IPS-NIHi7 (cell line): ENCODE measurements at regions not wholly inside any gene's neighbourhood (a gene's known extent, or its start where the extent isn't known, plus 50 kb on each side); places are given as distances from the start of the nearest gene placed in this dataset.

ENCODE experiments used
- DNase-seq: peaks from one replicate; pipeline ENCODE4 v3.0.0; 2012; ENCODE audit warnings: mixed read lengths; ENCODE audit errors: extremely low spot score

DNA sequence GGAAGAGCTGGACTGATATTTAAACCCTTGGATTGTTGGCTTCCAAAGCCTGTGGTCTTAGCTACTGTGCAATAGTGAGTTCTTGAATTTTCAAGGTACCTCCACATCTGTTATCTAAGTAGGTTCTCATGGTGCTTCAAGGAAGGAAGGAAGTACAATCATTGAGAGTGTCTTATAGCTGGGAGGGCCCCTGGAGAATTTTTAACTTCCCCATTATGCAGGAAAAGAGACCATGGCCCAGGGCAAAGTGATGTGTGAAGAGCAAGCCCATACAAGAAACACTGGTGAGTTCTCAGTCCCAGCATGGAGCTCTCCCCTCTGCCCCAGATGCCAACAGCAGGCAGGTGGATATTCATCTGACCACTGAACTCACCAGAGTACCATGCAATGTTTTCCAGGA is 169.0 kb upstream of the IRX6 start:
- DNase-seq: no peak

DNA sequence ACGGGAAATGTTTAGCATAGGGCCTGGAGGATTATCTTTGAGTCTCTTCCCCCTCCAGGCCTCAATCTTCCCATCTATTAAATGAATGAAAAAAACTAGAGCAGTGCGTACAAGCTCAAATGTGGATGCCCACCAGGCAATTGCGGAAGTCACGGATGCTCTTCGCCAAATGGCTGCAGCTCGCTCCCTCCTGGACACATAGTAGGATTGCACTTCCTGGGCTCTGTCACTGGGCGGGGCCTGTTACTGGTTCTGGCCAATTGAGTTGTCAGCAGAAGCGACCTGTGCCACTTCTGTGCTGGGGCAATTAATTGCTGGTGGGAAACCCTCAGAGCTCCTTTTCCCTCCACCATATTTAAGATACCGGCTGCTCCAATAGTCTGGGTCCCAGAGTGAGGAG is 168.2 kb upstream of the IRX6 start:
- peak; percentile 67 for DNase-seq

DNA sequence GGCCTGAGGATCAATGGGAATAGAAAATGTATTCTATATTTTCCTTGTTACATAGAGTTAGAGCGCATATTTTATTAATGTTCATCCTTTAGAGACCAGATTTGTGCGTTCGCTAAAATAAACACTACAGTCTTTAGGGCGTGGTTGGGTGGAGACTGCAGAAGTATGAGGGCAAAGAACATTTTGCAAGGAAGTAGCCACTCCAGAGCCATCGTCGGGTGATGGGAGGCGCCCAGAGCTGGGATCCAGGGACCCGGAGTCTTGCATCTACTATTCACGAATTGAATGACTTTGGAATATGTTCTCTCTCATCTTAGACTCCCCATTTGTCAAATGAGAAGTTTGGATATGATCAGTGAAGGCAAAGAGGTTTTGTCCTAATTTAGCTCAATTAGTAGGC is 154.2 kb upstream of the IRX6 start:
- DNase-seq: no peak

- DNase-seq: peak; percentile 38
Observed at GRCh38 chr16:55171241-55171640, 152.8 kb upstream of the IRX6 start.

DNA sequence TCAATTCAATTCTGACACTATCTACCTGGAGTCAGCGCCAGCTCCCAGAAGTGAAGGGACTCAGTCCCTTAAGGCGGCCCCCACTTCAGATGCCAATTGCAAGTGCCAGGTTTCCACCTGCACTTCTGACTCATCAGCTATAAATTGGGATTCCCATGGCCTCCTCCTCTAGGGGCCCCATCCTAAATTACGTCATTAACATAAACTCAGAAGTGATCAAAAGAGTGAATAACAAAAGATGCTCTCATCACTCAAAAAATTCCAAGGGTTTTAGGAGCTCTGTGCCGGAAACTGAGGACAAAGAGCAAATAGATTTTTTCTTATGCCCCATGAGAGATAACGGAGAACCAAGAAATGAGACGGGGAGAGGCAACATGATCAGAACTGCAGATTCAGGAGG is 148.6 kb upstream of the IRX6 start:
- DNase-seq: no peak

- no peak for DNase-seq
Observed at GRCh38 chr16:55176901-55177300, 147.1 kb upstream of the IRX6 start.

DNA sequence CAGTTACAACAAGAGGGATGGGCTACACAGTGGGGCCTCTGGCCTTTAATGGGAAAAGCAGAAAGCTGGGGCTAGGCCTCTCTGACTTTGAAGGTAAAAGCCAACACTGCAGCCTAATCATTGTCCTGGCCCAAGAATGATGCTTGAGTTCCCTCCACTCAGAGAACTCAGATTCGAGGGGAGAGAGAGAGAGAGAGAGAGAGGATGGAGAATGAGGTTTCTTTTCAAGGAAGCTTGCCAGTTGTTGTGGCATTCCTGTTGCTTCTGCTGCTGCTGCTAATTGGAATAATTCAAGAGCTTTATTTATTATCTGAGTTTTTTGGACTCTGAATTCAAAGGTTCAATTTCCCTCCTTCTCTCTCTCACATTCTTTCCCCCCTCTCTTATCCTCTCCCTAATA is 144.6 kb upstream of the IRX6 start:
- DNase-seq: no peak

DNA sequence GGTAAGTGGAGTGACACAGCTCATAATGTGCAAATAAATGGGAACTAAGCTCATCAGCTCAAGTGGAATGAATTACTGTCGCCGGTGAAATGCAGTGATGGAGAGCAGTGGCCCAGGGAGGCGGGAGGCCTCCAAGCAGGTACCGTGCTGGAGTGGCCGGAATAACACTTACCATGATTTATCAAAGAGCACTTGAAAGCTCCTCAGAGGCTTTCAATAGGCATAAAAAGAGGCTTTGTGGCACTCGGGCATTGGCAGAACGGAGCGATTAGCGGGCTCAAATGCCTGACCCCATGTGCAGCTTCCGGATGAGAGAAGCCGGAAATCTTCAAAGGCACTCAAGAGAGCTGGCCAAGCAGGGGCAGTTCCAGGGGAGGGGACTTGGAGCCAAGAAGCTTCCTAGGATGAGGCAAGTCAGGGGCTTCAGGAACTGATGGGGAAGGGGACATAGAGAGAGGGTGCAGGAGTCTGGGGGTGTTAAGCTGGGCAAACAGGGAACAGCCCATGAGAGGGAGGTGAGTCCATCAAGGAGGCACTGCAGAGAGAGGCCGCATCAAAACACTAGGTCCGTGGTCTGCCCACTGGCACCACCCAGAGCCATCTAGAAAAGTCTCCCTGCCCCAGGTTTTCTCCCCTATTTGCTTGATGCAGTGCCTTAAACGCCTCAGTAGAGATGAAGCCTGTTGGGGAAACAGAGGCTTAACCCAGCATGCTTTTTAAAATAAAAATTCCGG is 144.0 kb upstream of the IRX6 start:
- no peak for DNase-seq

GRCh38 chr16:55184052-55184451 is 140.0 kb upstream of the IRX6 start:
- DNase-seq: peak; percentile 31

DNA sequence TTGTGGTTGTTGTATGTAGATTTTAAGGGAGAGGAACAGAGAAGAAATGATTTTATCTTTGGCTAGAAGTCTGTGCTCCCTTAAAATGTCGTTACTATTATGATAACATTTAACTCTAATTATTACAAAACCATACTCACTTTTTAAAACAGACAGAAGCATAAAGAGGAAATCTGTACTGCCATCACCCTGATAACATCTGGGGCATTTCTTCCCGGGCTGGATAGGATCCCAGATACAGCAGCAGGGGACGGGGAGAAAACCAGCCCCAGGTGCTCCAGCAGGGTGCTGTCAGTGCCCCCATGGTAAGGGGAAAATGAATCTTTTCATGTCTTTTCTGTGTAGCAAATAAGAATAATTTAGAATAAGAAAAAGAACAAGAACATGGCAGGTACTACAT is 139.4 kb upstream of the IRX6 start:
- no peak for DNase-seq

GRCh38 chr16:55189224-55189623 is 134.8 kb upstream of the IRX6 start:
- no peak for DNase-seq

GRCh38 chr16:55189682-55190636 is 134.0 kb upstream of the IRX6 start:
- peak; percentile 26 for DNase-seq

DNA sequence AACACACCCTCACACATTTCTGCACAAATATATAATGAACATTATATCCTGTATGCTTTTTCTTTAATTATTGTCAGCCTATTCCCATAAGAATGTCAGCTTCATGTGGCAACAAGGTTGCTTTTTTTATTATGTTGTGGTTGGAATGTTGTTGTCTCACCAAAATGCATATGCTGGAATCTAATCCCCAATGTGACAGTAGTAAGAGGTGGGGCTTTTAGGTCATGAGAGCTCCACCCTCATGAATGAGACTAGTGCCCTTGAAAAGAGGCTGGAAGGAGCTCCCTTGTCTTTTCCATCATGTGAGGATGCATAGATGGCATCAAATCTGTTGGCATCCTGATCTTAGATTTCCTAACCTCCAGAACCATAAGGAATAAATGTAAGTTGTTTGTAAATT is 131.3 kb upstream of the IRX6 start:
- no peak for DNase-seq

- no peak for DNase-seq
Observed at GRCh38 chr16:55203570-55203969, 120.4 kb upstream of the IRX6 start.

GRCh38 chr16:55204069-55204468 is 119.9 kb upstream of the IRX6 start:
- no peak for DNase-seq

GRCh38 chr16:55204923-55205322 is 119.1 kb upstream of the IRX6 start:
- DNase-seq: no peak

- no peak for DNase-seq
Observed at GRCh38 chr16:55207693-55208428, 116.1 kb upstream of the IRX6 start.

- no peak for DNase-seq
Observed at GRCh38 chr16:55209626-55210025, 114.4 kb upstream of the IRX6 start.

DNA sequence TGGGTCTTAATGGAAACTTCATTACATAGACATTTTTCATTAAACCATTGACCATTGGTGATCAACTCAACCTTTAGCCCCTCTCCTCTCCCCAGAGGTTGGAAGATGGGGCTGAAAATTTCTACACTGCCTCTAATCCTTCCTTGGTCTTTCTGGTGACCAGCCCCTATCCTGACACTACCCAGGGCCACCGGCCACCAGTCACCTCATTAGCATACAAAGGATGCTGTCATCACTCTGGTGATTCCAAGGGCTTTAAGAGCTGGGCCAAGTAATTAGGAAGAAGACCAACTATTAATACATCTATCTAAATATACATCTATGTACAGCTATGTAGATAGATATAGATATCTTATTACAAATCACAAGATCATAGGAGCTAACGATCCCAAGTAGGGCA is 111.2 kb upstream of the IRX6 start:
- no peak for DNase-seq

DNA sequence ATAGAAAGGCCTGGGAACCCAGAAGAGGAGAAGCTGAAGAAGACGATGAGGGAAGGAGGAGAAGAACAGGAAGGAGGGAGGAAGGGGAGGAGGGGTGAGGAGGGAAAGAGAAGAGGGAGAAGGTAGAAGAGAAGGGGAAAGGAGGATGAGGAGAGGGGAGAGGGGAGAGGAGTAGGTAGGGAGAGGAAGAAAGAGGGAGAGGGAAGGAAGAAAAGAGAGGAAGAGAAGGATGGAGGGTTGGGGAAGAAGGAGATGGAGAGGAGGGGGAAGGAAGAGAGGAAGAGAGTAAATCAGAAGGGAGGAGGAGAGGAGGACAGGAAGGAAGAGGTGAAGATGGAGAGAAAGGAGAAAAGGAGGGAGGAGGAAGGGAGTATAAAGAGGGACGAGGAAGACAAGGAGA is 109.6 kb upstream of the IRX6 start:
- no peak for DNase-seq

DNA sequence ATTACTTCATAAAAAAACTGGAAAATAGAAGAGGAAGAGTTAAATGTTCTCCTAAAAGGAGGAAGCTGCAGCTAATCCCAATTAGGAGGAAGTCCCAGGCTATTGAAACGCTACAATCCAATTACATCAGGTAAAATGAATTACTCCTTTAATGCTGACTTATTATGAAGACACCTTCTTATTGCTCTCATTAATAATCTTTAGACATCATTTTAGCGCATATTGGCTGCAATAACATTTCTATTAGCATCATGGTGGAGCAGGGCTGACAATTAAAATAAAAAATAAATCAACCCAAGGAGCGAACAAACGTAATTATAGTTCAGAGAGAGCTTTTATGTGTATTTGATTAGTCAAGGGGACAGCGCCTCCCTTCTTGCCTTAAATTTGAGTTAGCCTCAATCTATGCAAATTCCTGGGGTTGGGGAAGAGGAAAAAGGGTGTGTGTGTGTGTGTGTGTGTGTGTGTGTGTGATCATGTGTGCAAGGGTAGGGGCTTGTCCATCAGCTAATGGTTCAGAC is 109.0 kb upstream of the IRX6 start:
- DNase-seq: no peak

- no peak for DNase-seq
Observed at GRCh38 chr16:55217392-55217791, 106.6 kb upstream of the IRX6 start.
